Endodermal cell (in vitro differentiated cells): ENCODE measurements at regions not wholly inside any gene's neighbourhood (a gene's known extent, or its start where the extent isn't known, plus 50 kb on each side); places are given as distances from the start of the nearest gene placed in this dataset.
A peak's percentile ranks its signal among the peaks of the same experiment; 100 is the strongest.

Experiments used
- DNase-seq: peaks from one replicate; pipeline ENCODE4 v3.0.0-alpha.2; 2017
- H3K27ac ChIP-seq: 2 replicates; pipeline ENCODE4 v1.5.1; 2013; ENCODE audit warnings: mild to moderate bottlenecking, low read depth, low read length, moderate library complexity
- H3K27me3 ChIP-seq: 2 replicates; pipeline ENCODE4 v1.6.1; 2013; ENCODE audit warnings: mild to moderate bottlenecking, low read length, moderate library complexity; ENCODE audit not compliant: insufficient read depth, control insufficient read depth, poor library complexity, severe bottlenecking
- H3K36me3 ChIP-seq: 2 replicates; pipeline ENCODE4 v1.7.0; 2013; ENCODE audit warnings: mild to moderate bottlenecking, low read length, moderate library complexity; ENCODE audit not compliant: control insufficient read depth, insufficient read depth
- H3K4me1 ChIP-seq: one replicate; pipeline ENCODE4 v1.7.0; 2013; ENCODE audit warnings: low read length; ENCODE audit not compliant: control insufficient read depth, insufficient read depth
- H3K4me3 ChIP-seq: 2 replicates; pipeline ENCODE4 v1.5.1; 2013; ENCODE audit warnings: mild to moderate bottlenecking, low read length, moderate library complexity
- H3K9ac ChIP-seq: 2 replicates; pipeline ENCODE4 v1.6.1; 2013; ENCODE audit warnings: mild to moderate bottlenecking, low read length, moderate library complexity; ENCODE audit not compliant: poor library complexity, severe bottlenecking; ENCODE audit errors: extremely low read depth
- H3K9me3 ChIP-seq: 2 replicates; pipeline ENCODE4 v1.6.1; 2013; ENCODE audit warnings: mild to moderate bottlenecking, low read length, moderate library complexity; ENCODE audit not compliant: control insufficient read depth
- H3K27ac Mint-ChIP-seq: 2 replicates; pipeline ENCODE4 v1.8.0; 2020; ENCODE audit warnings: mixed read lengths
- H3K27me3 Mint-ChIP-seq: 2 replicates; pipeline ENCODE4 v1.8.0; 2021; ENCODE audit warnings: mild to moderate bottlenecking, mixed read lengths; ENCODE audit not compliant: insufficient read depth
- H3K36me3 Mint-ChIP-seq: 2 replicates; pipeline ENCODE4 v1.8.0; 2020; ENCODE audit warnings: low read depth, mixed read lengths
- H3K4me1 Mint-ChIP-seq: 2 replicates; pipeline ENCODE4 v1.8.0; 2020; ENCODE audit warnings: mixed read lengths
- H3K4me3 Mint-ChIP-seq: 2 replicates; pipeline ENCODE4 v1.8.0; 2020; ENCODE audit warnings: mild to moderate bottlenecking, moderate library complexity, mixed read lengths
- H3K9me3 Mint-ChIP-seq: 2 replicates; pipeline ENCODE4 v1.8.0; 2020; ENCODE audit warnings: mild to moderate bottlenecking, mixed read lengths
- WGBS, 2 experiments: methylation state at CpG; one replicate each; pipeline versions ENCODE4 v1.1.5 to v1.1.7; 2013; ENCODE audit warnings: missing lambda C conversion rate in 2 of 2, mixed read lengths in 1 of 2; ENCODE audit not compliant: insufficient coverage in 1 of 2, insufficient read length in 1 of 2; 5-methylcytosine and 5-hydroxymethylcytosine counted together
- TF ChIP-seq, protein P1 (sequence below): fragments of 200-600 bp; sonication (generic); conservative IDR thresholded peaks from 2 replicates; pipeline ENCODE4 v1.5.0; 2021; ENCODE audit warnings: antibody characterized with exemption, mild to moderate bottlenecking

GRCh38 chr1:68329096-68329835 lies 96.9 kb upstream of the WLS start:
- Histone ChIP-seq H3K27ac (no peak overlapping the region), H3K27me3 (peaks cover 54% of the 10 kb centered on the region), H3K9me3 (no peaks in the 10 kb centered on the region), H3K4me3 (no peak overlapping the region), H3K9ac (no peak overlapping the region), H3K4me1 (no peaks in the 10 kb centered on the region), H3K36me3 (no peaks in the 10 kb centered on the region)
- H3K4me3 Mint-ChIP-seq: no peak overlapping the region
- peak; percentile 49 for DNase-seq
- H3K27ac Mint-ChIP-seq: no peak overlapping the region
- no peaks in the 10 kb centered on the region for H3K36me3 Mint-ChIP-seq
- 92% methylated on average over 1 of the region's 1 CpG; no CpG with 5 or more reads in 1 of the 2 experiments for WGBS, 2 experiments
- H3K27me3 Mint-ChIP-seq: peaks cover 88% of the 10 kb centered on the region
- TF ChIP-seq, protein P1, sequence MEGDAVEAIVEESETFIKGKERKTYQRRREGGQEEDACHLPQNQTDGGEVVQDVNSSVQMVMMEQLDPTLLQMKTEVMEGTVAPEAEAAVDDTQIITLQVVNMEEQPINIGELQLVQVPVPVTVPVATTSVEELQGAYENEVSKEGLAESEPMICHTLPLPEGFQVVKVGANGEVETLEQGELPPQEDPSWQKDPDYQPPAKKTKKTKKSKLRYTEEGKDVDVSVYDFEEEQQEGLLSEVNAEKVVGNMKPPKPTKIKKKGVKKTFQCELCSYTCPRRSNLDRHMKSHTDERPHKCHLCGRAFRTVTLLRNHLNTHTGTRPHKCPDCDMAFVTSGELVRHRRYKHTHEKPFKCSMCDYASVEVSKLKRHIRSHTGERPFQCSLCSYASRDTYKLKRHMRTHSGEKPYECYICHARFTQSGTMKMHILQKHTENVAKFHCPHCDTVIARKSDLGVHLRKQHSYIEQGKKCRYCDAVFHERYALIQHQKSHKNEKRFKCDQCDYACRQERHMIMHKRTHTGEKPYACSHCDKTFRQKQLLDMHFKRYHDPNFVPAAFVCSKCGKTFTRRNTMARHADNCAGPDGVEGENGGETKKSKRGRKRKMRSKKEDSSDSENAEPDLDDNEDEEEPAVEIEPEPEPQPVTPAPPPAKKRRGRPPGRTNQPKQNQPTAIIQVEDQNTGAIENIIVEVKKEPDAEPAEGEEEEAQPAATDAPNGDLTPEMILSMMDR: no peak
- no peaks in the 10 kb centered on the region for H3K9me3 Mint-ChIP-seq
- peaks cover 12% of the 10 kb centered on the region for H3K4me1 Mint-ChIP-seq

DNA sequence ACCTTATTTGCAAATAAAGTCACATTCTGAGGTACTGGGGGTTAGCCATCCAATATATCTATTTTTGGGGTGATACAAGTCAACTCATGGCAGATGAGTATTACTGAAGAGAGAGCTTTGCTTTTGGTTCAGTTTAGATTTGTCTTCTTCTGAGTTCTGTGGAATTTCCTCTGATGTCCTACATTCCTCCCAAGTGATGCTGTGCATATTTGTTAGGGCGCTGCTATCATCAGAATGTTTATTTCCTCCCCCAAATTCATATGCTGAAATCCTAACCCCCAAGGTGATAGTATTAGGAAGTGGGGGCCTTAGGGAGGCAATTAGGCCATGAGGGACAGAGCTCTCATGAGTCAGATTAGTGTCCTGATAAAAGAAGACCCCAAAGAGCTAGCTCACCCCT lies 96.2 kb upstream of the WLS start:
- Histone ChIP-seq H3K9ac (no peak overlapping the region), H3K9me3 (no peaks in the 10 kb centered on the region), H3K27ac (no peak overlapping the region), H3K4me1 (no peaks in the 10 kb centered on the region), H3K27me3 (peaks cover 56% of the 10 kb centered on the region), H3K4me3 (no peak overlapping the region), H3K36me3 (no peaks in the 10 kb centered on the region)
- no peak for DNase-seq
- TF ChIP-seq, protein P1: no peak
- no peaks in the 10 kb centered on the region for H3K9me3 Mint-ChIP-seq
- H3K36me3 Mint-ChIP-seq: no peaks in the 10 kb centered on the region
- peaks cover 12% of the 10 kb centered on the region for H3K4me1 Mint-ChIP-seq
- no peak overlapping the region for H3K4me3 Mint-ChIP-seq
- no peak overlapping the region for H3K27ac Mint-ChIP-seq
- 100% methylated on average over 1 of the region's 1 CpG; no CpG with 5 or more reads in 1 of the 2 experiments for WGBS, 2 experiments
- peaks cover 89% of the 10 kb centered on the region for H3K27me3 Mint-ChIP-seq

- H3K9me3 ChIP-seq: no peaks in the 10 kb centered on the region
- 91 to 92% methylated on average over 2 to 3 of the region's 3 CpGs for WGBS, 2 experiments
- Mint-ChIP-seq H3K4me3 (no peak overlapping the region), H3K27ac (no peak overlapping the region), H3K4me1 (peaks cover 12% of the 10 kb centered on the region), H3K27me3 (peaks cover 88% of the 10 kb centered on the region), H3K36me3 (no peaks in the 10 kb centered on the region), H3K9me3 (no peaks in the 10 kb centered on the region)
- H3K36me3 ChIP-seq: no peaks in the 10 kb centered on the region
- H3K4me3 ChIP-seq: no peak overlapping the region
- no peak overlapping the region for H3K9ac ChIP-seq
- H3K27ac ChIP-seq: no peak overlapping the region
- TF ChIP-seq, protein P1: no peak
- H3K27me3 ChIP-seq: peaks cover 60% of the 10 kb centered on the region
- H3K4me1 ChIP-seq: no peaks in the 10 kb centered on the region
- no peak for DNase-seq
Observed at GRCh38 chr1:68327414-68327813, 95.1 kb upstream of the WLS start.
